ENCODE measurements at regions not wholly inside any gene's neighbourhood (a gene's known extent, or its start where the extent isn't known, plus 50 kb on each side); places are given as distances from the start of the nearest gene placed in this dataset.
"Not testable (repeated sequence)": the region's sequence is repeated elsewhere in the genome, so short reads cannot be mapped to it uniquely, and the experiment has no call there.

GRCh38 chr5:163569284-163569683 lies 63.9 kb downstream of the MAT2B start:
- POLR2A ChIA-PET = no interaction called here
- H3K4me3 Mint-ChIP-seq = no peak overlapping the region
- H3K9me3 Mint-ChIP-seq = no peaks in the 10 kb centered on the region
- H3K4me1 Mint-ChIP-seq (ENCODE audit: low read depth) = peaks cover 25% of the 10 kb centered on the region
- no peak overlapping the region for H3K27ac Mint-ChIP-seq
- CTCF ChIA-PET = no interaction called here
- DNase-seq = no peak
- H3K36me3 Mint-ChIP-seq = no peaks in the 10 kb centered on the region
- intact Hi-C loops (cut with micrococcal nuclease) = loop anchor here (10.0 kb wide), 2 partner anchors 126 to 1926 kb away; no protein-coding TSS in a partner anchor
- peaks cover 45% of the 10 kb centered on the region for H3K27me3 Mint-ChIP-seq

- Mint-ChIP-seq H3K9me3 (no peaks in the 10 kb centered on the region), H3K27me3 (peaks cover 25% of the 10 kb centered on the region), H3K4me1 (ENCODE audit: low read depth) (peaks cover 5% of the 10 kb centered on the region), H3K36me3 (no peaks in the 10 kb centered on the region), H3K27ac (no peak overlapping the region), H3K4me3 (no peak overlapping the region)
- intact Hi-C loops (cut with micrococcal nuclease) = no loop called here
- ChIA-PET POLR2A (no interaction called here), CTCF (no interaction called here)
- no peak for DNase-seq
Measured at GRCh38 chr5:163571744-163572143, 66.3 kb downstream of the MAT2B start.

GRCh38 chr5:163574472-163575440 lies 69.3 kb downstream of the MAT2B start:
- intact Hi-C loops (cut with micrococcal nuclease) = no loop called here
- H3K27ac Mint-ChIP-seq = no peak overlapping the region
- no peaks in the 10 kb centered on the region for H3K4me1 Mint-ChIP-seq (ENCODE audit: low read depth)
- H3K36me3 Mint-ChIP-seq = no peaks in the 10 kb centered on the region
- ChIA-PET POLR2A (no interaction called here), CTCF (no interaction called here)
- H3K27me3 Mint-ChIP-seq = peaks cover 12% of the 10 kb centered on the region
- DNase-seq = no peak
- no peak overlapping the region for H3K4me3 Mint-ChIP-seq
- H3K9me3 Mint-ChIP-seq = peaks cover 2% of the 10 kb centered on the region

- no peaks in the 10 kb centered on the region for H3K36me3 Mint-ChIP-seq
- H3K9me3 Mint-ChIP-seq = peaks cover 3% of the 10 kb centered on the region
- H3K4me1 Mint-ChIP-seq (ENCODE audit: low read depth) = no peaks in the 10 kb centered on the region
- no peak overlapping the region for H3K27ac Mint-ChIP-seq
- no peak overlapping the region for H3K4me3 Mint-ChIP-seq
- H3K27me3 Mint-ChIP-seq = peaks cover 13% of the 10 kb centered on the region
- ChIA-PET CTCF (no interaction called here), POLR2A (interaction anchor here (0.6 kb wide), 1 partner anchor 441 kb away, joined by 3 read pairs; no protein-coding TSS in a partner anchor)
- no peak for DNase-seq
- intact Hi-C loops (cut with micrococcal nuclease) = no loop called here
Measured at GRCh38 chr5:163578652-163579051, 73.2 kb downstream of the MAT2B start.

- DNase-seq = no peak
- no peak overlapping the region for H3K4me3 Mint-ChIP-seq
- H3K27me3 Mint-ChIP-seq = peaks cover 14% of the 10 kb centered on the region
- no peaks in the 10 kb centered on the region for H3K4me1 Mint-ChIP-seq (ENCODE audit: low read depth)
- intact Hi-C loops (cut with micrococcal nuclease) = no loop called here
- H3K27ac Mint-ChIP-seq = no peak overlapping the region
- POLR2A ChIA-PET = no interaction called here
- CTCF ChIA-PET = no interaction called here
- H3K36me3 Mint-ChIP-seq = no peaks in the 10 kb centered on the region
- peaks cover 3% of the 10 kb centered on the region for H3K9me3 Mint-ChIP-seq
Measured at GRCh38 chr5:163579729-163580128, 74.3 kb downstream of the MAT2B start.

GRCh38 chr5:163580516-163580915 lies 75.1 kb downstream of the MAT2B start:
- DNase-seq = no peak
- Mint-ChIP-seq H3K36me3 (no peaks in the 10 kb centered on the region), H3K4me3 (no peak overlapping the region), H3K9me3 (peaks cover 3% of the 10 kb centered on the region), H3K27ac (no peak overlapping the region), H3K4me1 (ENCODE audit: low read depth) (no peaks in the 10 kb centered on the region), H3K27me3 (peaks cover 15% of the 10 kb centered on the region)
- intact Hi-C loops (cut with micrococcal nuclease) = no loop called here
- CTCF ChIA-PET = no interaction called here
- POLR2A ChIA-PET = no interaction called here

- intact Hi-C loops (cut with micrococcal nuclease); H3K4me1 Mint-ChIP-seq (ENCODE audit: low read depth); H3K9me3 Mint-ChIP-seq; H3K4me3 Mint-ChIP-seq; H3K36me3 Mint-ChIP-seq; CTCF ChIA-PET; H3K27ac Mint-ChIP-seq; DNase-seq; POLR2A ChIA-PET: not testable (repeated sequence)
- peaks cover 14% of the 10 kb centered on the region for H3K27me3 Mint-ChIP-seq
Measured at GRCh38 chr5:163583491-163584153, 78.2 kb downstream of the MAT2B start.

- POLR2A ChIA-PET = no interaction called here
- Mint-ChIP-seq H3K4me3 (no peak overlapping the region), H3K27ac (no peak overlapping the region), H3K4me1 (ENCODE audit: low read depth) (no peaks in the 10 kb centered on the region), H3K27me3 (peaks cover 7% of the 10 kb centered on the region), H3K9me3 (no peaks in the 10 kb centered on the region), H3K36me3 (no peaks in the 10 kb centered on the region)
- DNase-seq = no peak
- intact Hi-C loops (cut with micrococcal nuclease) = no loop called here
- CTCF ChIA-PET = no interaction called here
Measured at GRCh38 chr5:163585206-163585605, 79.8 kb downstream of the MAT2B start.

GRCh38 chr5:163586531-163586956 lies 81.1 kb downstream of the MAT2B start:
- Mint-ChIP-seq H3K4me1 (ENCODE audit: low read depth) (no peaks in the 10 kb centered on the region), H3K36me3 (no peaks in the 10 kb centered on the region), H3K27ac (no peak overlapping the region), H3K4me3 (no peak overlapping the region), H3K9me3 (no peaks in the 10 kb centered on the region), H3K27me3 (peaks cover 7% of the 10 kb centered on the region)
- CTCF ChIA-PET = no interaction called here
- intact Hi-C loops (cut with micrococcal nuclease) = no loop called here
- POLR2A ChIA-PET = no interaction called here
- DNase-seq = no peak

- ChIA-PET CTCF (no interaction called here), POLR2A (no interaction called here)
- H3K36me3 Mint-ChIP-seq = no peaks in the 10 kb centered on the region
- intact Hi-C loops (cut with micrococcal nuclease) = no loop called here
- H3K4me1 Mint-ChIP-seq (ENCODE audit: low read depth) = no peaks in the 10 kb centered on the region
- H3K27me3 Mint-ChIP-seq = peaks cover 12% of the 10 kb centered on the region
- H3K9me3 Mint-ChIP-seq = no peaks in the 10 kb centered on the region
- DNase-seq = no peak
- H3K4me3 Mint-ChIP-seq = no peak overlapping the region
- H3K27ac Mint-ChIP-seq = no peak overlapping the region
Measured at GRCh38 chr5:163594951-163595350, 89.5 kb downstream of the MAT2B start.

- peaks cover 12% of the 10 kb centered on the region for H3K27me3 Mint-ChIP-seq
- ChIA-PET CTCF (no interaction called here), POLR2A (no interaction called here)
- intact Hi-C loops (cut with micrococcal nuclease) = no loop called here
- H3K4me3 Mint-ChIP-seq = no peak overlapping the region
- H3K27ac Mint-ChIP-seq = no peak overlapping the region
- H3K36me3 Mint-ChIP-seq = no peaks in the 10 kb centered on the region
- H3K4me1 Mint-ChIP-seq (ENCODE audit: low read depth) = no peaks in the 10 kb centered on the region
- no peaks in the 10 kb centered on the region for H3K9me3 Mint-ChIP-seq
- DNase-seq = no peak
Measured at GRCh38 chr5:163595932-163596607, 90.7 kb downstream of the MAT2B start.

- no peak overlapping the region for H3K27ac Mint-ChIP-seq
- H3K9me3 Mint-ChIP-seq = no peaks in the 10 kb centered on the region
- intact Hi-C loops (cut with micrococcal nuclease) = no loop called here
- H3K36me3 Mint-ChIP-seq = no peaks in the 10 kb centered on the region
- ChIA-PET POLR2A (no interaction called here), CTCF (no interaction called here)
- peaks cover 12% of the 10 kb centered on the region for H3K27me3 Mint-ChIP-seq
- no peak for DNase-seq
- no peak overlapping the region for H3K4me3 Mint-ChIP-seq
- H3K4me1 Mint-ChIP-seq (ENCODE audit: low read depth) = no peaks in the 10 kb centered on the region
Measured at GRCh38 chr5:163596608-163597315, 91.3 kb downstream of the MAT2B start.
